AG04449 (cell line): ENCODE measurements at regions not wholly inside any gene's neighbourhood (a gene's known extent, or its start where the extent isn't known, plus 50 kb on each side); places are given as distances from the start of the nearest gene placed in this dataset.

Source experiments
- CTCF ChIA-PET: fragments of 350-600 bp; formaldehyde crosslinking; extraction: SDS; loops from one replicate; lab custom pipeline; 2021; ENCODE audit warnings: antibody characterized with exemption; lab: Yijun Ruan, JAX
- POLR2A ChIA-PET: fragments of 400-600, 350-600 bp; formaldehyde crosslinking; extraction: SDS; loops from one replicate; lab custom pipeline; 2020; ENCODE audit warnings: antibody characterized with exemption, inconsistent platforms; lab: Yijun Ruan, JAX
- DNase-seq: peaks from one replicate; pipeline ENCODE4 v3.0.0-alpha.2; 2010; ENCODE audit warnings: low read depth, low spot score
- H3K4me3 ChIP-seq: 2 replicates; pipeline ENCODE4 v1.5.1; 2011; ENCODE audit warnings: low read depth, mild to moderate bottlenecking, control low read depth, low read length
- CTCF ChIP-seq: IDR thresholded peaks from one replicate; pipeline ENCODE4 v1.5.1; 2011; ENCODE audit warnings: mild to moderate bottlenecking, moderate library complexity, low read length, control low read depth, inconsistent platforms; ENCODE audit not compliant: insufficient read depth; ENCODE audit errors: missing control alignments

- ChIA-PET CTCF (no interaction called here), POLR2A (no interaction called here)
- DNase-seq, result no peak
- H3K4me3 ChIP-seq, result no peak overlapping the region
- TF ChIP-seq CTCF, result no peak
Observed at GRCh38 chr17:79292501-79292900, 217.9 kb downstream of the ENGASE start.

GRCh38 chr17:79291391-79291790 lies 216.8 kb downstream of the ENGASE start:
- TF ChIP-seq CTCF, result no peak
- no peak overlapping the region for H3K4me3 ChIP-seq
- ChIA-PET CTCF (no interaction called here), POLR2A (no interaction called here)
- no peak for DNase-seq

- DNase-seq, result no peak
- TF ChIP-seq CTCF, result no peak
- POLR2A ChIA-PET, result no interaction called here
- H3K4me3 ChIP-seq, result no peak overlapping the region
- CTCF ChIA-PET, result no interaction called here
Observed at GRCh38 chr17:79290726-79291125, 216.1 kb downstream of the ENGASE start.

GRCh38 chr17:79288950-79289349 lies 214.3 kb downstream of the ENGASE start:
- no peak for DNase-seq
- POLR2A ChIA-PET, result no interaction called here
- TF ChIP-seq CTCF, result no peak
- CTCF ChIA-PET, result interaction anchor here (1.3 kb wide), 1 partner anchor 103 kb away, joined by 5 read pairs; no protein-coding TSS in a partner anchor
- no peak overlapping the region for H3K4me3 ChIP-seq

- POLR2A ChIA-PET, result no interaction called here
- no peak for TF ChIP-seq CTCF
- no peak overlapping the region for H3K4me3 ChIP-seq
- DNase-seq, result no peak
- CTCF ChIA-PET, result no interaction called here
Observed at GRCh38 chr17:79286440-79286839, 211.8 kb downstream of the ENGASE start.

GRCh38 chr17:79285973-79286372 lies 211.3 kb downstream of the ENGASE start:
- ChIA-PET CTCF (no interaction called here), POLR2A (no interaction called here)
- H3K4me3 ChIP-seq, result no peak overlapping the region
- no peak for TF ChIP-seq CTCF
- no peak for DNase-seq
